BLaER1 (cell line): ENCODE measurements at regions not wholly inside any gene's neighbourhood (a gene's known extent, or its start where the extent isn't known, plus 50 kb on each side); places are given as distances from the start of the nearest gene placed in this dataset.
"Not testable (repeated sequence)": the region's sequence is repeated elsewhere in the genome, so short reads cannot be mapped to it uniquely, and the experiment has no call there.

Experiments used
- H3K27ac ChIP-seq: shearing (Covaris generic); formaldehyde crosslinking; 2 replicates; pipeline ENCODE4 v1.8.1; 2022
- H3K27me3 ChIP-seq: shearing (Covaris generic); formaldehyde crosslinking; 2 replicates; pipeline ENCODE4 v1.8.1; 2022
- H3K36me3 ChIP-seq: shearing (Covaris generic); formaldehyde crosslinking; 2 replicates; pipeline ENCODE4 v1.8.1; 2022
- H3K4me1 ChIP-seq: shearing (Covaris generic); formaldehyde crosslinking; 2 replicates; pipeline ENCODE4 v1.8.1; 2022
- H3K4me2 ChIP-seq: shearing (Covaris generic); formaldehyde crosslinking; 2 replicates; pipeline ENCODE4 v1.8.1; 2022
- H3K4me3 ChIP-seq: shearing (Covaris generic); formaldehyde crosslinking; 2 replicates; pipeline ENCODE4 v1.8.1; 2022
- H3K9ac ChIP-seq: shearing (Covaris generic); formaldehyde crosslinking; 2 replicates; pipeline ENCODE4 v1.8.1; 2022
- H3K9me3 ChIP-seq: shearing (Covaris generic); formaldehyde crosslinking; 2 replicates; pipeline ENCODE4 v1.8.1; 2022
- H4K20me1 ChIP-seq: shearing (Covaris generic); formaldehyde crosslinking; 2 replicates; pipeline ENCODE4 v1.8.1; 2022
- Cebpa-rat ChIP-seq: shearing (Covaris generic); IDR thresholded peaks from 2 replicates; pipeline ENCODE4 v1.8.1; 2022

DNA sequence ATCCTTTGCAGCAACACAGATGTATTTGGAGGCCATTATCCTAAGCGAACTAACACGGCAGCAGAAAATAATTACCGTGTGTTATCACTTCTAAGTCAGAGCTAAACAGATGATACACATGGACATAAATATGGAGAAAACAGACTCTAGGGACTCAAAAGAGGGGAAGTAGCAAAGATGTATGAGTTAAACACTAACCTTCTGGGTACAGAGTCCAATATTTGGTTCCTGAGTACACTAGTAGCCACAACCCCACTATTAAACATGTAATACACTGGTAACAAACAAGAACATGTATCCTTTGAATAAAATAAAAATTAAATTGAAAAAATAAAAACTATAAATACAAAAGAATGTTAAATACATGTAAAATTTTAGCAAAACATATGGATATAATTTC lies 118.0 kb upstream of the SLITRK5 start:
- Histone ChIP-seq H3K27me3 (no peaks in the 10 kb centered on the region), H3K4me3 (no peak overlapping the region), H3K36me3 (no peaks in the 10 kb centered on the region), H3K4me1 (no peaks in the 10 kb centered on the region), H3K9me3 (no peaks in the 10 kb centered on the region), H3K9ac (no peak overlapping the region), H4K20me1 (no peaks in the 10 kb centered on the region), H3K4me2 (no peak overlapping the region), H3K27ac (no peak overlapping the region)
- TF ChIP-seq Cebpa-rat = no peak

DNA sequence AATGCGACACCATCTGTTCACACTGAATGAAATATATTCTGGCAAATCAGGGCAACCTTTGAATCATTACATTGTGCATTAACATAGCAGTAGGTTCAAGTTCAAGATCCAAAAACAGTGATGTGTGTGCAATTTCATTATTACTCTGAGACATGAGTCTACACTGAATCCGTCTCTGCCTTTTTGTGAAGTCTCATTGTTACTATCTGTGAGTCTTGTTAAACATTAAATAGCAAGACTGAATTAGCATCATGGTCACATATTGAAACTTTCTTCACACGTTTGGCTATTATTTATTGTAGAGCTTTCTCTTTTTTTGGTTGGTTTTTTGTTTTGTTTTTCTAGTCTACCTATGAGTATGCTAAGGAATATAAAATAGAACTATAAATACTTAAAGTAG lies 117.1 kb upstream of the SLITRK5 start:
- Histone ChIP-seq H4K20me1 (no peaks in the 10 kb centered on the region), H3K27me3 (no peaks in the 10 kb centered on the region), H3K4me1 (no peaks in the 10 kb centered on the region), H3K9ac (no peak overlapping the region), H3K4me3 (no peak overlapping the region), H3K4me2 (no peak overlapping the region), H3K36me3 (no peaks in the 10 kb centered on the region), H3K9me3 (no peaks in the 10 kb centered on the region), H3K27ac (no peak overlapping the region)
- no peak for TF ChIP-seq Cebpa-rat

DNA sequence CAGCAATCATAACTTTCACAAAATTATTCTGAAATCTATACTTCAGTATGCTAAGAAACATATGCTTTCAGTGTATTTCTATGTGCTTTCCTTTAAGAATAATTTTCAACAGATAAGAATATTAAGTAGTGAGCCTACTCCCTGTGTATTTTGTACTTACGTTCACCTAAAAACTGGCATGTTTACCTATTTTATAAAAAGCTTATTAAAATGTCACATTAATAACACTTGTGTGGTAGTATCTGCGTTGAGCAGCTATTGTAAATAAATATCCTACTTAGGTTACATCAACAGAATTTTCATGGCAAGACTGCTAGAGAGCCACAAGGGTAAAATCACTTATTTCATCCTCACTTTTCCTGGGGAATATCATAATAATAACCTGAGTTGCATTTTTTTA lies 113.4 kb upstream of the SLITRK5 start:
- no peaks in the 10 kb centered on the region for H4K20me1 ChIP-seq
- no peaks in the 10 kb centered on the region for H3K9me3 ChIP-seq
- H3K4me2 ChIP-seq = no peak overlapping the region
- no peak overlapping the region for H3K27ac ChIP-seq
- H3K4me3 ChIP-seq = no peak overlapping the region
- H3K27me3 ChIP-seq = no peaks in the 10 kb centered on the region
- no peak for TF ChIP-seq Cebpa-rat
- no peaks in the 10 kb centered on the region for H3K36me3 ChIP-seq
- no peak overlapping the region for H3K9ac ChIP-seq
- H3K4me1 ChIP-seq = no peaks in the 10 kb centered on the region

DNA sequence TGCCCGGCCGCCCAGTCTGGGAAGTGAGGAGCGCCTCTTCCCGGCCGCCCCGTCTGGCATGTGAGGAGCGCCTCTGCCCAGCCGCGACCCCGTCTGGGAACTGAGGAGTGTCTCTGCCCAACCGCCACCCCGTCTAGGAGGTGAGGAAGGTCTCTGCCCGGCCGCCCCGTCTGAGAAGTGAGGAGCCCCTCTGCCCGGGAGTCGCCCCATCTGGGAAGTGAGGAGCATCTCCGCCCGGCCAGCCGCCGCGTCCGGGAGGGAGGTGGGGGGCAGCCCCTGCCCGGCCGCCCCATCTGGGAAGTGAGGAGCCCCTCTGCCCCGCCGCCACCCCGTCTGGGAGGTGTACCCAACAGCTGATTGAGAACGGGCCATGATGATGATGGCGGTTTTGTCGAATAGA lies 109.6 kb upstream of the SLITRK5 start:
- H3K4me3 ChIP-seq = not testable (repeated sequence)

DNA sequence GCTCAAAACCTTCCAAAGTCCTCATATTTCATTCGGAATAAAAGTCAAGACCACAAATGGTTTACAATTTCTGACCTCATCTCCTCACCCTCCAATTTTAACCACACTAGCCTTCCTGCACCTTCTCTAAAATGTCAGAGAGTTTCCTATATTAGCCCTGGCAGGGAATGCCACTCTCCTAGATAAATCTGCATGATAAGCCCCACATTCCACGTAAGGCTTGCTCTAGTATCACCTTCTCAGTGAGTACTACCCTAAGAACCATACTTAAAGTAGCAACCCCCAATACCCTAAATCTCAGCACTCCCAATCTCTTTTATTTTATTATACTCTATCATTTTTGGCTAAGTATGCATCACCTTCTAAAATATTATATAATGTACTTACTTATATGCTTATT lies 100.5 kb upstream of the SLITRK5 start:
- no peak overlapping the region for H3K27ac ChIP-seq
- no peaks in the 10 kb centered on the region for H3K27me3 ChIP-seq
- TF ChIP-seq Cebpa-rat = no peak
- no peak overlapping the region for H3K4me2 ChIP-seq
- H3K4me1 ChIP-seq = no peaks in the 10 kb centered on the region
- no peak overlapping the region for H3K9ac ChIP-seq
- H3K36me3 ChIP-seq = no peaks in the 10 kb centered on the region
- no peaks in the 10 kb centered on the region for H3K9me3 ChIP-seq
- H4K20me1 ChIP-seq = no peaks in the 10 kb centered on the region
- H3K4me3 ChIP-seq = no peak overlapping the region

More for the DNA sequence above, 109.6 kb upstream of the SLITRK5 start:
- H4K20me1 ChIP-seq, H3K4me2 ChIP-seq, H3K9ac ChIP-seq, H3K27ac ChIP-seq, H3K9me3 ChIP-seq, H3K27me3 ChIP-seq, H3K36me3 ChIP-seq, H3K4me1 ChIP-seq: not testable (repeated sequence)

DNA sequence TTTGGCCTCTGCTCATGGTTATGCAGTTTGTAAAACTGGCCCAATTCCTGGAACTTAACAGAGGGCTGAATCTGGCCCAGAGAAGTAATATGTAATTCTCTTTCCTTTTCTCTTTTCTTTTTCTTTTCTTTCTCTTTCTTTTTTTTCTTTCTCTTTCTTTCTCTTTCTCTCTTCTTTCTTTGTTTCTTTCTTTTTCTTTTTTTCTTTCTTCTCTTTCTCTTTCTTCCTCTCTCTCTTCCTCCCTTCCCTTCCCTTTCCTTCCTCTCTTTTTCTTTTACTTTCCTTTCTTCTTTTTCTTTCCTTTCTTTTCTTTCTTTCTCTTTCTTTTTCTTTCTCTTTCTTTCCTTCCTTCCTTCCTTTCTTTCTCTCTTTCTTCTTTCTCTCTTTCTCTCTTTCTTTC lies 88.8 kb upstream of the SLITRK5 start:
- H3K9me3 ChIP-seq = no peaks in the 10 kb centered on the region
- H4K20me1 ChIP-seq = no peaks in the 10 kb centered on the region
- H3K4me1 ChIP-seq = no peaks in the 10 kb centered on the region
- no peak overlapping the region for H3K9ac ChIP-seq
- no peak for TF ChIP-seq Cebpa-rat
- H3K27ac ChIP-seq = no peak overlapping the region
- no peak overlapping the region for H3K4me3 ChIP-seq
- H3K36me3 ChIP-seq = no peaks in the 10 kb centered on the region
- no peaks in the 10 kb centered on the region for H3K27me3 ChIP-seq
- H3K4me2 ChIP-seq = no peak overlapping the region

DNA sequence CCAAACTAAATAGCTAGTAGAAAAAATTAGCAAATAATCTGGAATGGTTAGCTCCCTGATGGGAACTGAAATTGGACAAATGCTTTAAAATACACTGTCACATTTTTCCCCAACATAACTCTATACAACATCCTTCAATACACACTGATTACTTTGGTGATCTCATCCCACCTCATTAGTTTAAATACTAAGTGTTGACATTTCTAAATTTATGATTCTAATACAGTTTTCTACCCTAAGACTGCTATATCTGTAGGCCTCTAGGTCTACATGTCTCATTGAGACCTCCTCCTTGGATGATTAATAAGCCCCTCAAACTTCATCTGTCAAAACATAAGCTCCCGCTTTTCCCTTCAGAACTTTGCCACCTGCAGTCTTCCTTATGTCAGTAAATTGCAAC lies 80.7 kb upstream of the SLITRK5 start:
- H3K27me3 ChIP-seq = no peaks in the 10 kb centered on the region
- no peak overlapping the region for H3K27ac ChIP-seq
- H3K9me3 ChIP-seq = no peaks in the 10 kb centered on the region

DNA sequence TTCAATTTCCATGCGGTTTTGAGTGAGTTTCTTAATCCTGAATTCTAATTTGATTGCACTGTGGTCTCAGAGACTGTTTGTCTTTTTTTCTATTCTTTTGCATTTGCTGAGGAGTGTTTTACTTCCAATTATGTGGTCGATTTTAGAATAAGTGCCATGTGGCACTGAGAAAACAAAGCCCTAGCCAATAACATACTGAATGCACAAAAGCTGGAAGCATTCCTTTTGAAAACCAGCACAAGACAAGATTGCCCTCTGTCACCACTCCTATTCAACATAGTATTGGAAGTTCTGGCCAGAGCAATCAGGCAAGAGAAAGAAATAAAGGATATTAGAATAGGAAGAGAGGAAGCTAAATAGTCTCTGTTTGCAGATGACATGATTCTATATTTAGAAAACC lies 66.7 kb upstream of the SLITRK5 start:
- not testable (repeated sequence) for H3K9me3 ChIP-seq, H4K20me1 ChIP-seq, H3K27ac ChIP-seq, H3K9ac ChIP-seq, H3K4me3 ChIP-seq, H3K27me3 ChIP-seq, H3K4me1 ChIP-seq, H3K36me3 ChIP-seq, H3K4me2 ChIP-seq

More for the DNA sequence above, 80.7 kb upstream of the SLITRK5 start:
- no peak for TF ChIP-seq Cebpa-rat
- Histone ChIP-seq H3K36me3 (no peaks in the 10 kb centered on the region), H3K4me3 (no peak overlapping the region), H4K20me1 (no peaks in the 10 kb centered on the region), H3K4me1 (no peaks in the 10 kb centered on the region), H3K9ac (no peak overlapping the region), H3K4me2 (no peak overlapping the region)

DNA sequence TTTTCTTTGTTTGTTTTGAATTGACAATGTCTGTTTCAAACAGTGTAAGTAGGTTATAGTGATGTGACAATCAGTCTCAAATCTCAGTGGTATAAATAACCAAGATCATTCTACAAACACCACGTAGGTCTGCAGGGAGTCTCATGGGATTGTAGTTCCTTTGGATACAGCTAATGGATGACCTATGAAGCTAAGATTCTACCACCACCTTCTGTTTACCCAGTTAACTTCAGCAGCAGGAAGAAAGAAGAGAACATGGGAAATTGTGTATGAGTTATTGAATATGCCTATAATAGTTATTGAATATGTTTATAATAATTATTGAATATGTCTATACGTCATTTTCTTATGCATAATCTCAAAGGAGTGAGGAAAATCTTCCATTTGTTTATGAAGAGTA lies 63.9 kb upstream of the SLITRK5 start:
- no peaks in the 10 kb centered on the region for H3K36me3 ChIP-seq
- H3K4me1 ChIP-seq = no peaks in the 10 kb centered on the region
- H3K9me3 ChIP-seq = no peaks in the 10 kb centered on the region
- TF ChIP-seq Cebpa-rat = no peak
- H3K4me2 ChIP-seq = no peak overlapping the region
- H4K20me1 ChIP-seq = no peaks in the 10 kb centered on the region
- no peak overlapping the region for H3K27ac ChIP-seq
- H3K9ac ChIP-seq = no peak overlapping the region
- H3K4me3 ChIP-seq = no peak overlapping the region
- H3K27me3 ChIP-seq = no peaks in the 10 kb centered on the region

DNA sequence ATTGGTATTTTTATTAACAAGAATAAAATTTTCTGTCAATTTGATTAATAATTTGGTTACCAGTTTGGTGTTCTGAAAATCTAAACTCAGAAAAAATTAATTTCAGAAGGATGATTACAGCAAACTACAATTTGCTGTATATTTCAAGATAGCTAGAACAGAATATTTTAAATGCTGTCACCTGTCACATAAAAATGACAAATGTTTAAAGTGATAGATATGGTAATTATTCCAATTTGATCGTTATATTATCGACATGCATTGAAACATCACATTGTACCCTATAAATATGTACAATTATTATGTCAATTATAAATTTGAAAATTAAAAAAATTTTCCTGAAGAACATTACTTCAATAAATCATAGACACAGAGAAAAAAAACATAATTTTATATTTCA lies 56.9 kb upstream of the SLITRK5 start:
- no peak for TF ChIP-seq Cebpa-rat
- Histone ChIP-seq H4K20me1 (no peaks in the 10 kb centered on the region), H3K27me3 (no peaks in the 10 kb centered on the region), H3K9me3 (no peaks in the 10 kb centered on the region), H3K27ac (no peak overlapping the region), H3K4me2 (no peak overlapping the region), H3K36me3 (no peaks in the 10 kb centered on the region), H3K9ac (no peak overlapping the region), H3K4me1 (no peaks in the 10 kb centered on the region), H3K4me3 (no peak overlapping the region)
